Kidney (tissue), 13 donors: ENCODE measurements at regions not wholly inside any gene's neighbourhood (a gene's known extent, or its start where the extent isn't known, plus 50 kb on each side); places are given as distances from the start of the nearest gene placed in this dataset.
A peak's percentile ranks its signal among the peaks of the same experiment; 100 is the strongest.

Experiments used
- DNase-seq, 5 donors: peaks; one replicate each; pipeline ENCODE4 v3.0.0-alpha.2; 2013 to 2020
- FAIRE-seq: peaks from 2 replicates; lab custom pipeline; 2012; peaks lifted over from hg19 to GRCh38; lab: Jason Lieb, UNC
- H3K27ac ChIP-seq, 2 donors: one replicate each; pipeline ENCODE4 v1.7.0; 2013; ENCODE audit warnings: low read depth in 2 of 2, low read length in 2 of 2, inconsistent platforms in 1 of 2
- H3K27me3 ChIP-seq: one replicate; pipeline ENCODE4 v1.7.1; 2013; ENCODE audit warnings: low read length, inconsistent platforms; ENCODE audit not compliant: control insufficient read depth, insufficient read depth
- H3K36me3 ChIP-seq, 3 donors: one replicate each; pipeline versions ENCODE4 v1.7.0 to v1.7.1; 2013; ENCODE audit warnings: low read length in 3 of 3, control low read depth in 1 of 3, inconsistent platforms in 1 of 3; ENCODE audit not compliant: insufficient read depth in 3 of 3, control insufficient read depth in 2 of 3
- H3K4me1 ChIP-seq, 3 donors: one replicate each; pipeline versions ENCODE4 v1.7.0 to v1.7.1; 2013; ENCODE audit warnings: low read length in 3 of 3, inconsistent platforms in 1 of 3, low read depth in 1 of 3; ENCODE audit not compliant: control insufficient read depth in 2 of 3, insufficient read depth in 2 of 3
- H3K4me3 ChIP-seq, 3 donors: one replicate each; pipeline versions ENCODE4 v1.7.0 to v1.8.1; 2013; ENCODE audit warnings: low read length in 3 of 3, control low read depth in 1 of 3, inconsistent platforms in 1 of 3
- H3K9ac ChIP-seq, 3 donors: one replicate each; pipeline versions ENCODE4 v1.7.0 to v1.7.1; 2013; ENCODE audit warnings: low read length in 3 of 3, control low read depth in 1 of 3, inconsistent platforms in 1 of 3
- H3K9me3 ChIP-seq, 3 donors: one replicate each; pipeline versions ENCODE4 v1.7.0 to v1.7.1; 2013; ENCODE audit warnings: low read length in 3 of 3, control low read depth in 1 of 3, inconsistent platforms in 1 of 3; ENCODE audit not compliant: control insufficient read depth in 2 of 3, insufficient read depth in 1 of 3
- CTCF ChIP-seq: IDR thresholded peaks from 3 replicates; pipeline ENCODE4 v1.5.1; 2012; ENCODE audit warnings: mild to moderate bottlenecking, moderate library complexity, borderline replicate concordance; ENCODE audit not compliant: insufficient read depth; ENCODE audit errors: extremely low read depth
- intact Hi-C: fragments of 100-400 bp; cut with DNase I; formaldehyde crosslinking; loops from one replicate; pipeline ENCODE4 v1.11.1; 2022
- donor health status: control.
- donor health status: control.
- donor health status: control.
- donor health status: control.
- donor health status: control.
- donor health status: DM: yes; HTN: yes; CAD: no.
- donor health status: Normal renal cell carcinoma (clear cell type).

- DNase-seq = peak in 1 of 5 donors; percentile 29
- intact Hi-C loops = no loop called here
- no peak overlapping the region for H3K9ac ChIP-seq
- H3K36me3 ChIP-seq = no peaks in the 10 kb centered on the region
- H3K27ac ChIP-seq = no peak overlapping the region
- TF ChIP-seq CTCF = no peak
- no peak overlapping the region for H3K4me3 ChIP-seq
- no peaks in the 10 kb centered on the region for H3K27me3 ChIP-seq
- H3K9me3 ChIP-seq = no peaks in the 10 kb centered on the region
- H3K4me1 ChIP-seq = no peaks in the 10 kb centered on the region
- no peak for FAIRE-seq
Observed at GRCh38 chr14:103227094-103227768, 104.0 kb downstream of the TNFAIP2 start.

DNA sequence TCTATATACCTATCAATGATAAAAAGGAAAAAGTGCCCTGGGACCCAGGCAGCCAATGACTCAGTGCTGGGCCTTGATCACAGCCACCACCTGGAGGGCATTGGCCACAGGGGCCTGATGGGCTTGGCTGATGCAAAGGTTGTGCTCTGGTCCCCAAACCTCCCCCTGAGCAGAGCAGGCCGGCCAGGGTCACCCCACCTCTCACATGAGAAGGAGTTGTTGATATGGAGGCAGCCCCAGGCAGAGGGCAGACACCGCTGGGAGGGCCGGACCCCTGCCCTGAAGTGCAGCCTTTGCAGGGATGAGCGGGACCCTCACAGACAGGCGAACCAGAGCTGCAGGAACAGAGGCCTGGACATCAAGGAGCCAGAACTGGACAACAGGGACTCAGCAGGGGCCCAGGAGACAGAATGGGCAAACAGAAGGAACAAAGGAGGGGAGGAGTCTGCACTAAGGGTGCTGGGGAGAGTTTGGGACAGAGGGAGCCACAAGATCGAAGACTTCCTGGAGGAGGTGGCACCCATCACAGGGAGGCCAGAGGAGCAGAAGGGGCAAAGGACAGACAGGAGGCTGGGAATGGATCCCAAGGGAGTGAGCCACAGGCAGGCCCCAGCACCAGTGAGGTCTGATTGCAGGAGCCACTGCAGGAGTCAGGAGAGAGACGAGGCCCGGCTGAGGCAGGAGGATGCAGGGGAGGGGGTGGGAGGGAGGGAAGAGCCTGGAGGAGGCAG lies 105.0 kb downstream of the TNFAIP2 start:
- intact Hi-C loops = no loop called here
- no peak overlapping the region for H3K4me3 ChIP-seq
- DNase-seq (no peak), FAIRE-seq (no peak)
- no peak overlapping the region for H3K9ac ChIP-seq
- no peak overlapping the region for H3K27ac ChIP-seq
- H3K27me3 ChIP-seq = no peaks in the 10 kb centered on the region
- no peak for TF ChIP-seq CTCF
- H3K36me3 ChIP-seq = no peaks in the 10 kb centered on the region
- H3K9me3 ChIP-seq = no peaks in the 10 kb centered on the region
- no peaks in the 10 kb centered on the region for H3K4me1 ChIP-seq

GRCh38 chr14:103228866-103229265 lies 105.2 kb upstream of the EIF5 start:
- H3K4me1 ChIP-seq = no peaks in the 10 kb centered on the region
- H3K9me3 ChIP-seq = no peaks in the 10 kb centered on the region
- intact Hi-C loops = no loop called here
- H3K9ac ChIP-seq = no peak overlapping the region
- no peak for TF ChIP-seq CTCF
- H3K27me3 ChIP-seq = no peaks in the 10 kb centered on the region
- H3K27ac ChIP-seq = no peak overlapping the region
- no peaks in the 10 kb centered on the region for H3K36me3 ChIP-seq
- DNase-seq (no peak), FAIRE-seq (no peak)
- H3K4me3 ChIP-seq = no peak overlapping the region
